Left lobe of liver (tissue), 2 donors: ENCODE measurements at regions not wholly inside any gene's neighbourhood (a gene's known extent, or its start where the extent isn't known, plus 50 kb on each side); places are given as distances from the start of the nearest gene placed in this dataset.
"Not testable (repeated sequence)": the region's sequence is repeated elsewhere in the genome, so short reads cannot be mapped to it uniquely, and the experiment has no call there.

ENCODE experiments used
- ATAC-seq: fragments of 200-7000 bp; cut with Tn5 transposase; one replicate; pipeline ENCODE4 v1.9.1; 2020; ENCODE audit warnings: mild to moderate bottlenecking, moderate library complexity
- DNase-seq: peaks from one replicate; pipeline ENCODE4 v3.0.0-alpha.2; 2020; ENCODE audit warnings: low spot score
- donor health status: DM: no; HTN: no; CAD: no; lungs with moderate emphysema.
- donor health status: DM: no; HTN: yes; CAD: no.

GRCh38 chrX:147468600-147468999 lies 443.1 kb upstream of the FMR1 start:
- ATAC-seq: no peak
- DNase-seq: no peak

- peak; percentile 62 for ATAC-seq
- DNase-seq: no peak
Measured at GRCh38 chrX:147476008-147476407, 435.7 kb upstream of the FMR1 start.

- DNase-seq: no peak
- ATAC-seq: no peak
Measured at GRCh38 chrX:147478899-147479298, 432.8 kb upstream of the FMR1 start.

GRCh38 chrX:147485207-147485606 lies 426.5 kb upstream of the FMR1 start:
- no peak for ATAC-seq
- DNase-seq: no peak

- DNase-seq: no peak
- ATAC-seq: no peak
Measured at GRCh38 chrX:147494365-147494764, 417.4 kb upstream of the FMR1 start.

- ATAC-seq: no peak
- no peak for DNase-seq
Measured at GRCh38 chrX:147498796-147499195, 412.9 kb upstream of the FMR1 start.

- no peak for ATAC-seq
- DNase-seq: no peak
Measured at GRCh38 chrX:147522981-147523380, 388.7 kb upstream of the FMR1 start.

GRCh38 chrX:147533426-147533825 lies 378.3 kb upstream of the FMR1 start:
- DNase-seq: no peak
- no peak for ATAC-seq

- no peak for DNase-seq
Measured at GRCh38 chrX:147537172-147537571, 374.5 kb upstream of the FMR1 start.

GRCh38 chrX:147548023-147548422 lies 363.7 kb upstream of the FMR1 start:
- not testable (repeated sequence) for ATAC-seq, DNase-seq

More at GRCh38 chrX:147537172-147537571, 374.5 kb upstream of the FMR1 start:
- ATAC-seq: no peak

GRCh38 chrX:147550217-147550616 lies 361.5 kb upstream of the FMR1 start:
- ATAC-seq (no peak), DNase-seq (no peak)

GRCh38 chrX:147559191-147559590 lies 352.5 kb upstream of the FMR1 start:
- DNase-seq (no peak), ATAC-seq (no peak)

- ATAC-seq: no peak
- no peak for DNase-seq
Measured at GRCh38 chrX:147565237-147565636, 346.5 kb upstream of the FMR1 start.

GRCh38 chrX:147570483-147570882 lies 341.2 kb upstream of the FMR1 start:
- ATAC-seq: no peak
- DNase-seq: no peak

GRCh38 chrX:147573266-147573665 lies 338.5 kb upstream of the FMR1 start:
- no peak for DNase-seq
- no peak for ATAC-seq

- ATAC-seq (no peak), DNase-seq (no peak)
Measured at GRCh38 chrX:147602176-147602696, 309.5 kb upstream of the FMR1 start.

- no peak for ATAC-seq
Measured at GRCh38 chrX:147626605-147627004, 285.1 kb upstream of the FMR1 start.

GRCh38 chrX:147635186-147635585 lies 276.5 kb upstream of the FMR1 start:
- DNase-seq (no peak), ATAC-seq (no peak)

More at GRCh38 chrX:147626605-147627004, 285.1 kb upstream of the FMR1 start:
- DNase-seq: no peak

- DNase-seq (no peak), ATAC-seq (no peak)
Measured at GRCh38 chrX:147637190-147637589, 274.5 kb upstream of the FMR1 start.

GRCh38 chrX:147646949-147647723 lies 264.6 kb upstream of the FMR1 start:
- ATAC-seq (no peak), DNase-seq (no peak)

- DNase-seq (no peak), ATAC-seq (no peak)
Measured at GRCh38 chrX:147675819-147676218, 235.9 kb upstream of the FMR1 start.

- no peak for ATAC-seq
- no peak for DNase-seq
Measured at GRCh38 chrX:147679356-147680005, 232.2 kb upstream of the FMR1 start.
